SK-MEL-5 (cell line): ENCODE measurements at regions not wholly inside any gene's neighbourhood (a gene's known extent, or its start where the extent isn't known, plus 50 kb on each side); places are given as distances from the start of the nearest gene placed in this dataset.
"Not testable (repeated sequence)": the region's sequence is repeated elsewhere in the genome, so short reads cannot be mapped to it uniquely, and the experiment has no call there.

Experiments
- DNase-seq: peaks from one replicate; pipeline ENCODE4 v3.0.0-alpha.2; 2016; ENCODE audit warnings: low read depth, low spot score
- in situ Hi-C: cut with HindIII; loops from 2 replicates; pipeline ENCODE4 v1.10.0; 2016; ENCODE audit warnings: low sequenced_read_pairs, high pct_unique_total_duplicates, low pct_unique_long_range_greater_than_20kb

DNA sequence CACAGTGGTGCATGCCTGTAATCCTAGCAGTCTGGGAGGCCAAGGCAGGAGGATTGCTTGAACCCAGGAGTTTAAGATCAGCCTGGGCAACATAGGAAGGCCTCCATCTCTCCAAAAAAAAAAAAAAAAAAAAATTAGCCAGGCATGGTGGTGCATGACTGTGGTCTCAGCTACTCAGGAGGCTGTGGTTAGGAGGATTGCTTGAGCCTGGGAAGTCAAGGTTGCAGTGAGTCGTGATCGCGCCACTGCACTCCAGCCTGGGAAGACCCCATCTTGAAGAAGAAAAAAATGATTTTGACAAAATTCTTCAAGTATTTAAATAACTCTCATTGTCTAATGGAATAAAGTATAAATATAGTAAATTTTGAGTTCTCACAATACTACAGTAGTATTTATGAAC lies 219.2 kb upstream of the SSTR1 start:
- in situ Hi-C loops: no loop called here
- DNase-seq: no peak

DNA sequence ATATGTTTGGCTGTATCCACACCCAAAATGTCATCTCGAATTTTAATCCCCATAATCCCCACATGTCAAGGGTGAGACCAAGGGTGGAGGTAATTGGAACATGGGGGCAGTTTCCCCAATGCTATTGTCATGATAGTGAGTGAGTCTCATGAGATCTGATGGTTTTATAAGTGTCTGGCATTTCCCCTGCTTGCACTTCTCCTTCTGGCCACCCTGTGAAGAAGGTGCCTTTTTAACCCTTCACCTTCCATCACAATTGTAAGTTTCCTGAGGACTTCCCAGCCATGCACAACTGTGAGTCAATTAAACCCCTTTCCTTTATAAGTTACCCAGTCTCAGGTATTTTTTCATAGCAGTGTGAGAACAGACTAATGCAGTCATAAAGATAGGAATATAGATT lies 216.7 kb upstream of the SSTR1 start:
- in situ Hi-C loops: no loop called here
- DNase-seq: no peak

DNA sequence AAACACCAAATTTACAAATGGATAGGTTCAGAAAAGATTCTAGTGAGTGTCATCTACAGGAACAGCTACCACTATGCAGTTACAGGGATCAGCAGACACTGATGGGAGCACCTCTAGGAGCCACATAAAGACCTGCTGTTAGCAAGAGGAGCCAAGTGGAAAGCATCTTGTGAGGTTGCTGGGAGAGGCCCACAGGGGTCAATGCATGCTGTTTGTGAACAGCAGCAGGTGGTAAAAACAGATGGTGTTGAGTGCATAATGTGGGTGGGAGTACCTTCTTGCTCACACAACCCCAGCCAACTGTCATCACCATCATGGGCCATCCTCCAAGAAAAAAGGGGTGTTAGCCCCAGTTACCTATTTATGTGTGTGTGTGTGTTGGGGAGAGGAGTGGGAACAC lies 215.2 kb upstream of the SSTR1 start:
- in situ Hi-C loops: no loop called here
- DNase-seq: no peak

DNA sequence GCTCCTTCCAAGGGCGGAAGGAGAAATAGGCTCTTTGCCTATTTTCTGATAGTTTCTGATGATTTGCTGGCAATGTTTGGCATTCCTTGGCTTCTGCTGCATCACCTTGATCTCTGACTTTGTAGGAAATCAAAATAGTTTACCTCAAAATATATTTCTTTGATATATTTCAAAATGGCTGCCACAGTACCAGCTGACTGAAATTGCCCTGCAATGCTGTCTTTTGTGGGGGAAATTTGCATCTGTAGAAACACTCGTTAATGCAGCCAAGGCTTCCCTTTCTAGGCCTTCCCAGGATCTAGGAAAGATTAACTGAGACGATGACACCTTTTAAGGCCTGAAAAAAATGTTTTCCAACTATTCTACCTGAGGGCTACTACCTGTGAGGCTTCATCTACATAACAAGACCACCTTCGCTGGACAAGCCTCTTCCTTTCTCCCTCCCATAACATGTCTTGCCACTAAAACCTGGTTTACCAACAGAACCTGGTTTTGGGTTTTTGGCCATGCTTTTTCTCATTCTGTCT lies 212.8 kb upstream of the SSTR1 start:
- no peak for DNase-seq
- in situ Hi-C loops: no loop called here

DNA sequence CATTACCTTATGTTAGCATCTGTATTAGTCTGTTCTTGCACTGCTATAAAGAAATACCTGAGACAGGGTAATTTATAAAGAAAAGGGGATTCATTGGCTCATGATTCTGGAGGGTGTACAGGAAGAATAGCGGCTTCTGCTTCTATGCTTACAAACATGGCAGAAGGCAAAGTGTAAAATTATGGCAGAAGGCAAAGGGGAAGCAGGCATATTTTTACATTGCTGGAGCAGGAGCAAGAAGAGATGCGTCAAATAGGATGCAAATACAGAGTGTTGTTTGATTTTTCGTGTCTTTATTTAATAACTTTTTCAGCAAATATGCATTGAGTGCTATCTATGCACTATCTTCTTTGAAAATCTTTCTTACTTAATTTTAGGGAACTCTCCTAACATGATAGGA lies 210.7 kb upstream of the SSTR1 start:
- no peak for DNase-seq
- in situ Hi-C loops: no loop called here

DNA sequence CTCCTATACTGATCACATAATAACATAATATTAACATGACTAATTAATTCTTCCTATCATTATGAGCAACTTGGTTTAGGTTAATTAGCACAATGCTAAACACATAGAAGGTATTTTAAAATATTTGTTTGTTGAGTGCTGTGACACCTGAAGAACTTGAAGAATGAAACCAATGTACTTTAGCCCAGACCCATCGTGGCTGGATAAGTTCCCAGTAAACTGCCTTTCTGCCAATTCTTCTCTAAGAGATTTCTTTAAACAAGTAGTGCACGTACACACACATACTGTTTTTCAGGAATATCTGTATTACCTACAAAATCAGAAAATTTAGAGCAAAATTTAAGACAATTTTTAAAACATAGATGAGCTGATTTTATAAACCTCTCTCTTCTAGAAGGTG lies 207.4 kb upstream of the SSTR1 start:
- in situ Hi-C loops: no loop called here
- DNase-seq: no peak

DNA sequence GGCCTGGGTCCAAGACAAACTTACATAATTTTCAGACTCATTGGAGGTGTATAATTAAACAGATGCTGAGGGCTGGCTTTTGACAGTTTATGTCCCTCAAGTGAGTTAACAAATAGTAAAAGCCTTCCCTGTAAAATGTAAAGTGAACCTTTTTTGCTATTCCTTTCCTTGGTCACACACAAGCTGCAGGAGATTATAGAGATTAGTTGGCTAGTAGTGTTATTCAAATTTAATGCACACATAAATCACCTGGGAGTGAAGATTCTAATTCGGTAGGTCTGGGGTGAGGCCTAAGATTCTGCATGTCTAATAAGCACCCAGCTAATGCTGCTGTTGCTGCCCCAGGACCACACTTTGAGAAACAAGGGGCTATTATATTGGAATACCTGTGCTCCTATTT lies 206.2 kb upstream of the SSTR1 start:
- in situ Hi-C loops: no loop called here
- DNase-seq: no peak

DNA sequence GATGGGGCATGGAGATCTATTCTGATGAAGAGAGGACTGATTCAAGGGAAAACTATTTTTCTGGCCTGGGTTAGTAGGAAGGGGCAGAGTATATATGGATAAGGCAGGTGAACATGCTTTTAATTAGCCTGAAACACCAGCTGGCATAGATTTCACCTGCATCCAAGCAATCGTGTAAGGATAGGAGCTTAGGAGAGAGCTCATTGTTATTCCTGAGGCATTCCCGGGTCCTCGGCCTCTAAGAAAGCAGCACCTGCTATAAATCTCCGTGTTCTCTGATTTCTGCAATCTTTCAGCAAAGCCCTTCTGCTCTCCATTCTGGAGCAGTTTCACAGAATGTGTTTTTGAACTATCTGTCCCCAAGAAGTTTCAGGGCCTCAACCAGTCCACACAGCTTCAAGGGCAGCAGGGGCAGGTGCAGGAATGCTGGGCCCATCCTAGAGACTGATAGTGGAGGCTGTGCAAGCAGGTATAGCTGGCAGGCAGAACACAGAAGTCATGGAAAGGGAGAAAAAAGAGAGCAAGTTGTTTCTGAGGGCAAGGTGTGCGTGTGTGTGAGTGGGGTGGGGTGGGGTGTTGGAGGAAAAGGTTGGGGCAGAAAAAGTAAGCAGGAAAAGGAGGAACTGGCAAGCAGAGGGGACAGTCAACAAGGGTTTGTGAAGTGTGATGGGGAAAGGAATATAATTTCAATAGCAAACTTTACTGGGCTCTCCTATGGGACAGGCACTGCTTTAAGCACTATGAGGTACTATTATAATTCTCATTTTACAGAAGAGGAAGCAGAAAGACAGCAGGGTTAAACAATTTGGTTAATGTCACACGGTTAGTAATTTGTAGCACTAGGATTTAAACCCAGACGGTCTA lies 203.7 kb upstream of the SSTR1 start:
- no peak for DNase-seq
- in situ Hi-C loops: no loop called here

DNA sequence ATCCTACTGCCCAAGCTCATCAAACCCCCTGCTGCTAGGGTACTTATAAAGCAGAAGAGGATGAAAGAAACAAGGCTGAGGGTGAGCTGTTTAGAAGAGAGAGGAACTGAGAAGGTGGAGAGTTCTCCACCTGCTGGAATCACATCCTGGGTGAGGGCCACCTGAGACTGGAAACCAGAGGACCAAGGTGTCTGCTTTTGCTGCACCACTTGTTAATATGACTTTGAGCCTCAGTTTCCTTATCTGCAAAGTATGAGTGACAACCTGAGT lies 203.2 kb upstream of the SSTR1 start:
- no peak for DNase-seq
- in situ Hi-C loops: no loop called here

DNA sequence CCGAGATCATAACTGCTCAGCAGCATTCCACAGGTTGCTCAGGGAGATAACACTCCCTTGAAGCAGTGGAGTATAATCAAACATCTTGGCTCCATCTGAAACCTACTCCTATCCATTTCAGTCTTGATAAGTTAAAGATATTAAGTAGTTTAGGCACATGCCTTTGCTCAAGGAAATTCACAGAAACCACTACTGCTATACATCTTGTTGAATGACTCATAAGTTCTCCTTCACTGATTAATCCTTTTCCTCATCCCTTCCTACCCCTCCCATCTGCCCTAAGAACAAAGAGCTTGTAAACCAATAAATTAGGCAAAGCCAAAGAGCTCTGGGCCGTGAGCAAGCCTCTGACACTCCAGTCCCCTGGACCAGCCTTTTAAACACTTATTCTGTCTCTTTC lies 196.5 kb upstream of the SSTR1 start:
- DNase-seq, in situ Hi-C loops: not testable (repeated sequence)

DNA sequence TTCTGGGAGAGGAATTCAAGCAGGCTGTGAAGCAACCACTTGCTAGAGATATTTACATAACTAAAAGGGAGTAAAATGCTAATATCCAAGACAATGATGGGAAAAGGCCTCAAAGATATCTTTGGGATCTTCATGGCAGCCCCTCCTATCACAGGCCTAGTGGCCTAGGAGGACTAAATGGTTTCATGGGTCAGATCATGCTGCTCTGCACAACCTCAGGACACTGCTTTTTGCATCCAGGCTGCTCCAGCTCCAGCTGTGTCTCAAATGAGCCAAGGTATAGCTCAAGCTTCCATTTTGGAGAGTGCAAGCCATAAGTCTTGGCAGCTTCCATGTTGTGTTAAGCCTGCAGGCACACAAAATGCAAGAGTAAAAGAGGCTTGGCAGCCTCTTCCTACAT lies 195.6 kb upstream of the SSTR1 start:
- in situ Hi-C loops: no loop called here
- no peak for DNase-seq

DNA sequence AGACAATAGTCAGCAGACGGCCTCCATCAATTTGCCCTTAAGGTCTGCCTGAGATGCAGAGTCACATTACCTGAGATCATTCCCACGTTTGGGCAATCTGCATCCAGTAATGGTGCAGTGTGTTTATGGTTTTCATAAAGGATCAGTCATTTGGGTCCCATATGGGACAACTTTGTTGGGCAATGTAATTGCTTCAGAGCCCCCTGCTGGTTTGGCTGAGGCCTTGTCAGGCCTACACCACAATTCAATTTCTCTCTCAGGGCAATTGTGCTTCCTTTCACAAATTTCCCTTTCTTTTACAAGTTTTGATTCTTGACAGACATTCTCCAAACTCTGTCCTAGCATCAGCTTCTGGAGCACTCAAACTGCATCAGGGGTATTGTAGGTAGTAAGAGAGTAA lies 191.2 kb upstream of the SSTR1 start:
- DNase-seq: peak; percentile 26
- in situ Hi-C loops: no loop called here

DNA sequence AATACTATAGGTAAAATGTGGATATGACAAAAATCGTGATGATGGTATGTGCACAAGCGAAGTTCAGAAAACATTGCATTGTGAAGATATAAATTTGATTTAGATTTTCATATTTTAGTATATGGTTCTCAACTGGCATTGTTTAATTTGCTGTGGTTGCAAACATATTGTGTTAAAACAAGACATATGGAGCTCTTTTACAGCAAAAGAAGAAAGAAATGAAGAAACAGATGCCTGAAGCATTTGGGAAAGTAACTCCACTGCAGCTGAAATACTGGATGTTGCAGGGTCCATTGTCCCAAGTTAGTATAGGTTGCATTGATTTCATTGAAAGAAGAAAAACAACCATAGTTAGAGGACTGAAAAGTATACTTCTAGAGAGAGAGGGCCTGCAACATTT lies 185.8 kb upstream of the SSTR1 start:
- no peak for DNase-seq

DNA sequence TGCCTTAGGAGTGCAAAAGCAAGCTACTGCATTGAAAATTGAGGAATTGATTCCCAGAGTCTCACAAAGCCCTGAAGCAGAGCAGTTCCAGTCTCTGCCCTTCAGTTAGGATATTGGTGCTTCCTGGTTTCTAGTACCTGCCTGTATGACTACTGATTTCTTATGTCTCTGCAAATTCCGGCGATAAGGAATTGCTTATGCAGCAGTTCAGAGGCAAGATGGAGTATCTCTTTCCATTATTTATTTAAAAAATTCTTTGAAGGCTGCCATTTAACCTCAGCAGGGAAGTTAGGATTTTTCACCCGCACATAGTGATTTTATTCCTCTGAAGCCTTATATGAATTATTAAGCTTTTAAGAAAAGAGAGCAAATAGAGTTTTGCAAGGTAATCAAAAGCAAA lies 184.9 kb upstream of the SSTR1 start:
- in situ Hi-C loops: no loop called here
- DNase-seq: no peak

More for the DNA sequence above, 185.8 kb upstream of the SSTR1 start:
- in situ Hi-C loops: no loop called here

DNA sequence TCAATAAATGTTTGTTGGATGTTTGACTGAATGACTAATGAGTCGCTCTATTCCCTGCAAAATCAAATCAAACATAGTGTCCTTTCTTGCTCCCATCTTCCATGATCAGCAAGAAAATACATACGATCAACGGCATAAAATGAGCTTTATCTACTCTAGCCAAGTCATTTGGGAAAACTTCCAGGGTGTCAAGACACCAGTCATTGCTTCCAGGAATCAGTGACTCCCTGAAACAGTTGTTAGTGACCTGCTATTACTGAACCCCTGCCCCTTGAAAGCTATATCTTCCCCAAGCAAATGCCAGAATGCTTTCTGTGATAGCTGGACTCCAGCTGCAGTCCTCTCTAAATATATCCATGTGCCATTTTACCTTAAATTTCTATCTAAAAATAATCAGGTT lies 169.5 kb upstream of the SSTR1 start:
- in situ Hi-C loops: no loop called here
- no peak for DNase-seq

DNA sequence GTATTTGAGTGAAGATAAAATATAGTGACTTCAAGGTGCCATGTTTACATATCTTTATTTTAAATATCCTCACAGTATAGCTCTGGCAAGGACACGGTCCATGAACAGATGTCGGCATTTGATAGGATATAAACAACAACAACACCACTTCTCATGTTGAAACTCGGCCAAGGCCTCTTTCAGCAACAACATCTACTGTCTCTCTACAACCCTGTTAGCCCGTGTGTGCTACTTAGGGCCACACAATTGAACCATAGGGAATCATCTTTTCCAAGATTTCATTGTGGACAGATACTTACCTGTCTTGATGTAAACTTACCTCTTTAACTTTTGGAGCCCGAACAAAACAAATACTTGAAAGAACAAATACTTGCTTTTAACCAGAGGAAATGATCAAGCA lies 168.7 kb upstream of the SSTR1 start:
- in situ Hi-C loops: no loop called here
- no peak for DNase-seq

DNA sequence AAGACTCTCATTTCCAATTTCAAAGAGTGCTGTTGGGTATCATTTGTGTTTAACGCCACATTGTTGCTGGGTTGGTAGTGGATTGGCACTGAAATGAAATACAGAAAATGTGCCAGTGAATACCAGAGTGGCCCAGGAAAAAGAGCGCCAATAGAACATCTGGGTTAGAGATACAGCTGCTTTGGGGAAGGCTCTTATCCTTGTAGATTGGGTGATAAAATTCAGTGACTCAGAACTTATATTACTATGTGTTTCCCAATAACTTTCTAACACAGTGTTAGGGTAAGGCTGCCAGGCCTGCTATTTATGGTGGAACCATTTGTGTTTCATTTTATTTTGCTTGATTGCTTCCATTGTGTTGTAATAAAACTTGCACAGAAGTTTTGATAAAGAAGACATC lies 168.2 kb upstream of the SSTR1 start:
- DNase-seq: no peak
- in situ Hi-C loops: no loop called here

DNA sequence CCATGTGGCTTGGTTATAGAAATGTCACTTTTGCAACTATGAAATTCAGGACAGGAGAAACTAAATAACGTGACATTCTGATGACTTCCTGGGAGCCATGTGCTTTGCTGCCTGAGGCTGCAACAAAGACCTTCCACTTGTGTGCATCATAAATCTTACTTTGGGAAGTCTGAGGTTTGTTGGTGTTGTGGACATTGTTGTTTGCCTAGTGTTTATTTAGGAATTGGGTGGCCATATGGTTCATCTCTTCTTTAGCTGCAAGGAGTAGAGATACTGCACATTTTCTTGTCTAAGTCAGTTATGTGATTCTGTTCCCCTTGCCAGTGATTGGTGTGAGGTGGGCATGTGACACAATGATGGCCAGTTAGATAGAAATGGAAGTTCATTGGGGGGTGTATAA lies 167.3 kb upstream of the SSTR1 start:
- in situ Hi-C loops: no loop called here

DNA sequence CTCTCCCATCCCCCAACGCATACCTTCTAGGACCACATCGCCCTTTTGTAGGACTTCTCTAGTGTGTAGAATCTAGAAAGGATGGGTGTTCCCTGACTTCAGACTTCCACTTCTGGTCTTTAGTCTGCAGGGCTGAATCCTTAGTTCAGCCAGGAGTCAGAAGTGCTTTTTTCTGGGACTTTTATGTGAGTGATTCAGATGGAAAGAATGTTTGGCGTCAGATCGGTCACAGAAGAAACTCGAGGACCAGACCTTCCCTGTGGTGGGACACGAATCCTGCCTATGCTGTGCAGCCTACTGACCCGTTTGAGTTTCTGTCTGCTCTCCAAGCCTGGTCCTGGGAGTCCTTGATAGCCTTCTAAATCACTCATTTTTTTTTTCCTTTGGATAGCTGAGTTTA lies 165.4 kb upstream of the SSTR1 start:
- DNase-seq: no peak
- in situ Hi-C loops: no loop called here

More for the DNA sequence above, 167.3 kb upstream of the SSTR1 start:
- DNase-seq: no peak

DNA sequence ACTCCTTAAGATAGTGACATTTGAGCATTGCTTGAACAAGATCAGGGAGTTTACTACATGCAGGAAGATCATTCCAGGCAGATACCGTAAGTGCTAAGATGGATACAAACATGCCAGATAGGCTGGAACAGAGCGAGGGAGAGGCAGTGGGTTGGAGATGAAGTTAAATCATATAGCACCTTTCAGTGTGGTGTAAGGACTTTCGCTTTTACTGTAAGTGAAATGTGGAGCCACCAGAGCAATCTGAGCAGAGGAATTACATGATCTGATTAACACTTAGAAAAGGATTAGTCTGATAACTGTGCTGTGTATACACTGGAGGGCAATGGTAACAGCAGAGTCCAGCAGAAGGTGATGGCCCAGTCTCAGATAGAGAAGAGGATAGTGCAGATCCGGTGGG lies 163.0 kb upstream of the SSTR1 start:
- no peak for DNase-seq
- in situ Hi-C loops: no loop called here
